GM21529 (cell line): ENCODE measurements at regions not wholly inside any gene's neighbourhood (a gene's known extent, or its start where the extent isn't known, plus 50 kb on each side); places are given as distances from the start of the nearest gene placed in this dataset.
"Not testable (repeated sequence)": the region's sequence is repeated elsewhere in the genome, so short reads cannot be mapped to it uniquely, and the experiment has no call there.

Experiments
- ATAC-seq: cut with Tn5 transposase; IDR thresholded peaks from one replicate; pipeline ENCODE4 v1.9.1; 2021; ENCODE audit not compliant: unreplicated experiment

- ATAC-seq, result no peak
These were observed 164.2 kb downstream of the VAPA start for GRCh38 chr18:10077986-10078385.

- ATAC-seq, result no peak
These were observed 166.6 kb downstream of the VAPA start for GRCh38 chr18:10080372-10080771.

GRCh38 chr18:10081492-10081891, 167.7 kb downstream of the VAPA start:
- no peak for ATAC-seq

GRCh38 chr18:10085416-10085815, 171.6 kb downstream of the VAPA start:
- no peak for ATAC-seq

GRCh38 chr18:10085876-10086275, 172.1 kb downstream of the VAPA start:
- no peak for ATAC-seq

- no peak for ATAC-seq
These were observed 172.8 kb downstream of the VAPA start for GRCh38 chr18:10086458-10087210.

GRCh38 chr18:10088734-10089133, 174.9 kb downstream of the VAPA start:
- no peak for ATAC-seq

GRCh38 chr18:10089881-10090280, 176.1 kb downstream of the VAPA start:
- no peak for ATAC-seq

- ATAC-seq, result no peak
These were observed 176.9 kb downstream of the VAPA start for GRCh38 chr18:10090668-10091067.

GRCh38 chr18:10093445-10093844, 179.6 kb downstream of the VAPA start:
- ATAC-seq, result no peak

GRCh38 chr18:10094154-10094553, 180.3 kb downstream of the VAPA start:
- no peak for ATAC-seq

- ATAC-seq, result no peak
These were observed 180.8 kb downstream of the VAPA start for GRCh38 chr18:10094655-10095054.

- no peak for ATAC-seq
These were observed 181.5 kb downstream of the VAPA start for GRCh38 chr18:10095356-10095755.

- ATAC-seq, result no peak
These were observed 185.8 kb downstream of the VAPA start for GRCh38 chr18:10099539-10100140.

- ATAC-seq, result no peak
These were observed 186.4 kb downstream of the VAPA start for GRCh38 chr18:10100196-10100595.

GRCh38 chr18:10100941-10101701, 187.3 kb downstream of the VAPA start:
- ATAC-seq, result no peak

- no peak for ATAC-seq
These were observed 187.9 kb downstream of the VAPA start for GRCh38 chr18:10101729-10102128.

- ATAC-seq, result not testable (repeated sequence)
These were observed 191.3 kb downstream of the VAPA start for GRCh38 chr18:10105118-10105517.

GRCh38 chr18:10111191-10111590, 197.4 kb downstream of the VAPA start:
- ATAC-seq, result no peak

- no peak for ATAC-seq
These were observed 198.1 kb downstream of the VAPA start for GRCh38 chr18:10111944-10112343.

GRCh38 chr18:10113121-10114022, 199.6 kb downstream of the VAPA start:
- no peak for ATAC-seq
